ENCODE measurements at regions not wholly inside any gene's neighbourhood (a gene's known extent, or its start where the extent isn't known, plus 50 kb on each side); places are given as distances from the start of the nearest gene placed in this dataset.

DNA sequence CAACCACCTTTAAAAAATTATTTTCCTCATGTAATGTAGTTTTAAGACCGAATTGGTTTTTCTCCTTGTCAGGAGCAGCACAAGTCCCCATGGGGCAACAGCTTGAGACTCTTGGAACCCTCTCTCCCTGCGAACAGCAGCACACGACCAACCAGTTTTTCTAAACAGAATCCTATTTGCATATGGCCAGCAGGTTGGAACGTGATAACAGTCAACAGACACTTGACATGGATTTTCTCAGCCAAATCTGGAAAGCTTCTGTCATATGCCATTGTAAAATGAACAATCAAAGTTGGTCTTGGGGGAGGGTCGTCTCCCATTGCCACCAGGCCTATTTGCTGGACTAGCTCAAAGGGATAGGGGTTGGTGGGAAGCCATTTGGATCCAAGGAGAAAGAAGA lies 1915.0 kb upstream of the FLRT2 start:
- Histone ChIP-seq H3K9ac (ENCODE audit: low read length) (no peak overlapping the region), H3K9me3 (ENCODE audit: low read length) (no peaks in the 10 kb centered on the region), H3K4me2 (ENCODE audit: low read length) (no peak overlapping the region), H3K9me2 (ENCODE audit: low read depth, low read length) (no peaks in the 10 kb centered on the region), H4K20me1 (ENCODE audit: insufficient read depth, low read length) (no peaks in the 10 kb centered on the region), H3K4me3 (ENCODE audit: low read depth, low read length, poor library complexity, severe bottlenecking) (no peak overlapping the region), H3F3A (ENCODE audit: insufficient read depth, low read length) (no peaks in the 10 kb centered on the region), H3K36me3 (ENCODE audit: insufficient read depth, low read length) (no peaks in the 10 kb centered on the region), H3K27me3 (ENCODE audit: insufficient read depth, low read length) (no peaks in the 10 kb centered on the region), H3K27ac (ENCODE audit: low read depth, low read length, poor library complexity, severe bottlenecking) (no peak overlapping the region), H3K4me1 (ENCODE audit: insufficient read depth, low read length, severe bottlenecking) (no peaks in the 10 kb centered on the region), H2AFZ (ENCODE audit: low read length) (no peak overlapping the region), H3K79me2 (ENCODE audit: insufficient read depth, low read length) (no peaks in the 10 kb centered on the region)
- no peak for TF ChIP-seq EZH2 (IDR thresholded peaks at IDR 0.05; ENCODE audit: borderline replicate concordance, low read length)
- TF ChIP-seq, protein P1, sequence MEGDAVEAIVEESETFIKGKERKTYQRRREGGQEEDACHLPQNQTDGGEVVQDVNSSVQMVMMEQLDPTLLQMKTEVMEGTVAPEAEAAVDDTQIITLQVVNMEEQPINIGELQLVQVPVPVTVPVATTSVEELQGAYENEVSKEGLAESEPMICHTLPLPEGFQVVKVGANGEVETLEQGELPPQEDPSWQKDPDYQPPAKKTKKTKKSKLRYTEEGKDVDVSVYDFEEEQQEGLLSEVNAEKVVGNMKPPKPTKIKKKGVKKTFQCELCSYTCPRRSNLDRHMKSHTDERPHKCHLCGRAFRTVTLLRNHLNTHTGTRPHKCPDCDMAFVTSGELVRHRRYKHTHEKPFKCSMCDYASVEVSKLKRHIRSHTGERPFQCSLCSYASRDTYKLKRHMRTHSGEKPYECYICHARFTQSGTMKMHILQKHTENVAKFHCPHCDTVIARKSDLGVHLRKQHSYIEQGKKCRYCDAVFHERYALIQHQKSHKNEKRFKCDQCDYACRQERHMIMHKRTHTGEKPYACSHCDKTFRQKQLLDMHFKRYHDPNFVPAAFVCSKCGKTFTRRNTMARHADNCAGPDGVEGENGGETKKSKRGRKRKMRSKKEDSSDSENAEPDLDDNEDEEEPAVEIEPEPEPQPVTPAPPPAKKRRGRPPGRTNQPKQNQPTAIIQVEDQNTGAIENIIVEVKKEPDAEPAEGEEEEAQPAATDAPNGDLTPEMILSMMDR (IDR thresholded peaks at IDR 0.05; ENCODE audit: low read length) = no peak

DNA sequence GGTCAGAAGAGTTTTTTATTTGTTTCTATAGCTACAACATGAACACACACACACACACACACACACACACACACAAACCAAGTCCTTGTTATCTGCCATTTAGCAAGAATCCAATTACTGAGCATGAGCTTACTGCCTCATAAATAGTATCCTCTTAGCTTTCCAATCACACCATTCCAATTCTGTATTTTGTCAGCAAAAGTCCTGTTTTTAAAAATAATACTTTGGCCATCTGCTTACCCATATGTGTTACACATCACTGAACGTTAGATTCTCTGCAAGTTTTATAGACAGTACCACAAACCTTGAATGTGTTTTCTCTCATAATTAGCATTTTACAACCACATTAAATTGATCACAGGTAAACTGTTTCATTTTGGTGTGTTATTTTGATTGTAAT lies 1905.4 kb upstream of the FLRT2 start:
- H3F3A ChIP-seq (ENCODE audit: insufficient read depth, low read length) = no peaks in the 10 kb centered on the region
- H3K79me2 ChIP-seq (ENCODE audit: insufficient read depth, low read length) = no peaks in the 10 kb centered on the region
- TF ChIP-seq, protein P1 (IDR thresholded peaks at IDR 0.05; ENCODE audit: low read length) = no peak
- no peak for TF ChIP-seq EZH2 (IDR thresholded peaks at IDR 0.05; ENCODE audit: borderline replicate concordance, low read length)
- no peaks in the 10 kb centered on the region for H4K20me1 ChIP-seq (ENCODE audit: insufficient read depth, low read length)
- H3K9me3 ChIP-seq (ENCODE audit: low read length) = no peaks in the 10 kb centered on the region
- no peak overlapping the region for H2AFZ ChIP-seq (ENCODE audit: low read length)
- no peak overlapping the region for H3K4me2 ChIP-seq (ENCODE audit: low read length)
- no peaks in the 10 kb centered on the region for H3K36me3 ChIP-seq (ENCODE audit: insufficient read depth, low read length)
- H3K4me1 ChIP-seq (ENCODE audit: insufficient read depth, low read length, severe bottlenecking) = no peaks in the 10 kb centered on the region
- H3K9ac ChIP-seq (ENCODE audit: low read length) = no peak overlapping the region
- H3K27me3 ChIP-seq (ENCODE audit: insufficient read depth, low read length) = no peaks in the 10 kb centered on the region
- no peaks in the 10 kb centered on the region for H3K9me2 ChIP-seq (ENCODE audit: low read depth, low read length)
- no peak overlapping the region for H3K27ac ChIP-seq (ENCODE audit: low read depth, low read length, poor library complexity, severe bottlenecking)
- H3K4me3 ChIP-seq (ENCODE audit: low read depth, low read length, poor library complexity, severe bottlenecking) = no peak overlapping the region

DNA sequence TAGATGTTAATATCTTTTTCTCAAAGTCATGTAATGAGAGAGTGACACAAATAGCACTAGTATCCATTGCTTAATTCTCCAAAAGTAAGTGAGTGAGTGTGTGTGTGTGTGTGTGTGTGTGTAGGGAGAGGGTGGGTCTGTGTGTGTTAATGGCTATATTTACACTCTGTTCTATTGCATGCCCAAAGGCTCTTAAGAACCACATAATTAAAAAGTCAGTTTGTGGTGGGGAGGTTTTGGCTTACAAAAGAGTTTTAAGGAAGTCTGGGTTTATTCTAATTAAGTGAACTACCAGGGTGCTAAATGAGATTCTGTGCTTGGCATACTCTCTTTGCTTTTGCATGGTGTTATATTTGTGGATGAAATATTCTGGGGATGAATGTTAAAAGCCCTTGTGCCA lies 1897.6 kb upstream of the FLRT2 start:
- Histone ChIP-seq H2AFZ (ENCODE audit: low read length) (no peak overlapping the region), H3K27ac (ENCODE audit: low read depth, low read length, poor library complexity, severe bottlenecking) (no peak overlapping the region), H3K27me3 (ENCODE audit: insufficient read depth, low read length) (no peaks in the 10 kb centered on the region), H4K20me1 (ENCODE audit: insufficient read depth, low read length) (no peaks in the 10 kb centered on the region), H3F3A (ENCODE audit: insufficient read depth, low read length) (no peaks in the 10 kb centered on the region), H3K4me2 (ENCODE audit: low read length) (no peak overlapping the region), H3K79me2 (ENCODE audit: insufficient read depth, low read length) (no peaks in the 10 kb centered on the region), H3K9me3 (ENCODE audit: low read length) (no peaks in the 10 kb centered on the region), H3K36me3 (ENCODE audit: insufficient read depth, low read length) (no peaks in the 10 kb centered on the region), H3K4me3 (ENCODE audit: low read depth, low read length, poor library complexity, severe bottlenecking) (no peak overlapping the region), H3K9me2 (ENCODE audit: low read depth, low read length) (no peaks in the 10 kb centered on the region), H3K4me1 (ENCODE audit: insufficient read depth, low read length, severe bottlenecking) (no peaks in the 10 kb centered on the region), H3K9ac (ENCODE audit: low read length) (no peak overlapping the region)
- no peak for TF ChIP-seq EZH2 (IDR thresholded peaks at IDR 0.05; ENCODE audit: borderline replicate concordance, low read length)
- TF ChIP-seq, protein P1 (IDR thresholded peaks at IDR 0.05; ENCODE audit: low read length) = no peak
